ENCODE measurements at regions not wholly inside any gene's neighbourhood (a gene's known extent, or its start where the extent isn't known, plus 50 kb on each side); places are given as distances from the start of the nearest gene placed in this dataset.

GRCh38 chrX:9378980-9379696 lies 85.7 kb upstream of the TBL1X start:
- Histone ChIP-seq H3K4me1 (no peaks in the 10 kb centered on the region), H3K9me3 (no peaks in the 10 kb centered on the region), H3K4me3 (no peak overlapping the region), H3K27me3 (no peaks in the 10 kb centered on the region), H3K27ac (no peak overlapping the region), H3K36me3 (ENCODE audit: low read depth, missing control alignments) (no peaks in the 10 kb centered on the region)
- TF ChIP-seq, protein P1, sequence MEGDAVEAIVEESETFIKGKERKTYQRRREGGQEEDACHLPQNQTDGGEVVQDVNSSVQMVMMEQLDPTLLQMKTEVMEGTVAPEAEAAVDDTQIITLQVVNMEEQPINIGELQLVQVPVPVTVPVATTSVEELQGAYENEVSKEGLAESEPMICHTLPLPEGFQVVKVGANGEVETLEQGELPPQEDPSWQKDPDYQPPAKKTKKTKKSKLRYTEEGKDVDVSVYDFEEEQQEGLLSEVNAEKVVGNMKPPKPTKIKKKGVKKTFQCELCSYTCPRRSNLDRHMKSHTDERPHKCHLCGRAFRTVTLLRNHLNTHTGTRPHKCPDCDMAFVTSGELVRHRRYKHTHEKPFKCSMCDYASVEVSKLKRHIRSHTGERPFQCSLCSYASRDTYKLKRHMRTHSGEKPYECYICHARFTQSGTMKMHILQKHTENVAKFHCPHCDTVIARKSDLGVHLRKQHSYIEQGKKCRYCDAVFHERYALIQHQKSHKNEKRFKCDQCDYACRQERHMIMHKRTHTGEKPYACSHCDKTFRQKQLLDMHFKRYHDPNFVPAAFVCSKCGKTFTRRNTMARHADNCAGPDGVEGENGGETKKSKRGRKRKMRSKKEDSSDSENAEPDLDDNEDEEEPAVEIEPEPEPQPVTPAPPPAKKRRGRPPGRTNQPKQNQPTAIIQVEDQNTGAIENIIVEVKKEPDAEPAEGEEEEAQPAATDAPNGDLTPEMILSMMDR (IDR thresholded peaks at IDR 0.05) = no peak
- no peak for TF ChIP-seq POLR2A (IDR thresholded peaks at IDR 0.05)
- intact Hi-C loops (cut with DNase I; ENCODE audit: low total_unique reads) = no loop called here
- no peak for DNase-seq
- WGBS, 2 donors = 90 to 97% methylated on average over 4 to 7 of the region's 7 CpGs

- WGBS, 2 donors = 82 to 85% methylated on average over 7 to 10 of the region's 10 CpGs
- Histone ChIP-seq H3K27ac (no peak overlapping the region), H3K9me3 (no peaks in the 10 kb centered on the region), H3K4me3 (no peak overlapping the region), H3K27me3 (no peaks in the 10 kb centered on the region), H3K36me3 (ENCODE audit: low read depth, missing control alignments) (no peaks in the 10 kb centered on the region), H3K4me1 (no peaks in the 10 kb centered on the region)
- intact Hi-C loops (cut with DNase I; ENCODE audit: low total_unique reads) = no loop called here
- no peak for DNase-seq
- no peak for TF ChIP-seq POLR2A (IDR thresholded peaks at IDR 0.05)
- TF ChIP-seq, protein P1 (IDR thresholded peaks at IDR 0.05) = no peak
Measured at GRCh38 chrX:9379697-9380551, 84.9 kb upstream of the TBL1X start.

DNA sequence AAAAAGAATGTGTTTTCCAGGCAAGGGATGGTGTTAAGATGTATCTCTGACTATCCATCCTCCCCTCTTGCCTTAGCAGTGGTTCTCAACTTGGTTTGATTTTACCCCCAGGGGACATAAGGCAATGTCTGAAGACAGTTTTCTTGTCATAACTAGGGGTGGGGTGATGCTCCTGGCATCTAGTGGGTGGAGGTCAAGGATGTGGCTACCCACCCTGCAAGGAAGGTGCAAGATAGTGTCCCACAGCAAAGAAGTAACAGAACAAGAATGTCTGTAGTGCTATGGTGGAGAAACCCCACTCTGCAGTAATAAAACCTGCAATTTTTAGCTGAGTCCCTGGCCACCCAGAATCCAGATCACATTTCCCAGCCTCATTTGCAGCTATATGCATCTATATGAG lies 81.2 kb upstream of the TBL1X start:
- intact Hi-C loops (cut with DNase I; ENCODE audit: low total_unique reads) = no loop called here
- Histone ChIP-seq H3K4me3 (no peak overlapping the region), H3K9me3 (no peaks in the 10 kb centered on the region), H3K27me3 (no peaks in the 10 kb centered on the region), H3K36me3 (ENCODE audit: low read depth, missing control alignments) (no peaks in the 10 kb centered on the region), H3K4me1 (no peaks in the 10 kb centered on the region), H3K27ac (no peak overlapping the region)
- no peak for TF ChIP-seq POLR2A (IDR thresholded peaks at IDR 0.05)
- TF ChIP-seq, protein P1 (IDR thresholded peaks at IDR 0.05) = no peak
- DNase-seq = no peak

DNA sequence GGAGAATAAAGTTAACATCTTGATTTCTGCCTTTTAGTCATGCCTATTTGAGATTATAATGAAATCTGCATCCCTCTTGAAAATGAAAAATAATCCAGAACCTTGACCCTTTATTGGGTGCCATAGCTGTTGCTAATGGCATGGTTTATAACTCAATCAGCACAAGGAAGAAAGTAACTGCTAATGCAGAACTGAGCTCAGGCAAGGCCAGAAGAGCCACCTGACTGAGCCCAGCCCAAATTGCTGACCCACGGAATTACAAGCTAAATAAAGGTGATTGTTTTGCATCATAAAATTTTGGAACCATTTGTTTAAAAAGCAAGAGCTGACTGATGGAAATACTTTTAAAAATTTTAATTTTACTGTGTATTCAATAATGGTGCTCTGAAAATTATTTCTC lies 76.4 kb upstream of the TBL1X start:
- intact Hi-C loops (cut with DNase I; ENCODE audit: low total_unique reads) = no loop called here
- H3K4me1 ChIP-seq = no peaks in the 10 kb centered on the region
- 75 to 94% methylated on average over 1 of the region's 1 CpG for WGBS, 2 donors

More for the DNA sequence above, 76.4 kb upstream of the TBL1X start:
- no peak for DNase-seq
- no peaks in the 10 kb centered on the region for H3K27me3 ChIP-seq
- H3K4me3 ChIP-seq = no peak overlapping the region
- H3K36me3 ChIP-seq (ENCODE audit: low read depth, missing control alignments) = no peaks in the 10 kb centered on the region
- TF ChIP-seq, protein P1 (IDR thresholded peaks at IDR 0.05) = no peak
- no peak for TF ChIP-seq POLR2A (IDR thresholded peaks at IDR 0.05)
- no peaks in the 10 kb centered on the region for H3K9me3 ChIP-seq
- H3K27ac ChIP-seq = no peak overlapping the region
